ENCODE measurements at regions not wholly inside any gene's neighbourhood (a gene's known extent, or its start where the extent isn't known, plus 50 kb on each side); places are given as distances from the start of the nearest gene placed in this dataset.

DNA sequence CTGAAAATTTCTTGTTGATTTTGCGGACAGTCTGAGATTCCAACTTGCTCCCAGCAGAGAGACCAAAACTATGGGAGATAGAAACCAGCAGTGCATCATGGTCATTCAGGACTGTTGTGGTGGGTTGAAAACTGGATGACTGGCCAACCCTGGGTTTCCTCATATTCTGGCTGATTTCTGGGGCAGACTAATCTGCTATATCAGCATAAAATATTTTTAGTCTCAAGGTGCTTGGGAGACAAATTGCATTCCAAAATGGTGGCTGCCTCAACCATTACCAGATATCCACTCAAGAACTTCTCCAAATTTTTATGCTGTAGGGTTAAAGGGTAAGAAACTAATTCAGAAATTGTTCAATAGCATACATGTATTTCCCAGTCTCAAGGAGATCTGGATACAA lies 434.0 kb downstream of the BRINP3 start:
- no peak for DNase-seq (ENCODE audit: low read depth, low spot score)
- H3K4me3 ChIP-seq (ENCODE audit: low read depth, low read length) = no peak overlapping the region
- in situ Hi-C loops (cut with HindIII; ENCODE audit: low sequenced_read_pairs) = no loop called here
- TF ChIP-seq CTCF (IDR thresholded peaks at IDR 0.05; ENCODE audit: low read depth, low read length) = no peak

DNA sequence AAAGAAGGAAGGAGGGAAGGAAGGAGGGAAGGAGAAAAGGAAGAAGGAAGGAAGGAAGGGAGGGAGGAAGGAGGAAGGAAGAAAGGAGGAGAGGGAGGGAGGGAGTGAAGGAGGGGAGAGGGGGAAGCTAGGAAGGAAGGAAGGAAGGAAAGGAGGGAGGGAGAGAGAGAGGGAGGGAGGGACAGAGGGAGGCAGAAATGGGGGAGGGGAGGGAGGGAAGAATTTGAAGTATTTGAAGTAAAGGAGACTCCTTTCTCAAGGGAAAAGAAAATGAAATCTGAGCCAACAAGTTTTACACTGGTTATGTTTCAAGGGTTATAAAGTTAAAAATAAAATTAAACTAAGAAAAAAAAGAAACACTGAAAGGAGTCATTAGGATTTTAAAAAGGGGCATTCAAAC lies 431.4 kb downstream of the BRINP3 start:
- TF ChIP-seq CTCF (IDR thresholded peaks at IDR 0.05; ENCODE audit: low read depth, low read length) = no peak
- H3K4me3 ChIP-seq (ENCODE audit: low read depth, low read length) = no peak overlapping the region
- DNase-seq (ENCODE audit: low read depth, low spot score) = no peak
- in situ Hi-C loops (cut with HindIII; ENCODE audit: low sequenced_read_pairs) = no loop called here

All from astrocyte of the spinal cord (primary cell).